ENCODE measurements at regions not wholly inside any gene's neighbourhood (a gene's known extent, or its start where the extent isn't known, plus 50 kb on each side); places are given as distances from the start of the nearest gene placed in this dataset.
A peak's percentile ranks its signal among the peaks of the same experiment; 100 is the strongest.

DNA sequence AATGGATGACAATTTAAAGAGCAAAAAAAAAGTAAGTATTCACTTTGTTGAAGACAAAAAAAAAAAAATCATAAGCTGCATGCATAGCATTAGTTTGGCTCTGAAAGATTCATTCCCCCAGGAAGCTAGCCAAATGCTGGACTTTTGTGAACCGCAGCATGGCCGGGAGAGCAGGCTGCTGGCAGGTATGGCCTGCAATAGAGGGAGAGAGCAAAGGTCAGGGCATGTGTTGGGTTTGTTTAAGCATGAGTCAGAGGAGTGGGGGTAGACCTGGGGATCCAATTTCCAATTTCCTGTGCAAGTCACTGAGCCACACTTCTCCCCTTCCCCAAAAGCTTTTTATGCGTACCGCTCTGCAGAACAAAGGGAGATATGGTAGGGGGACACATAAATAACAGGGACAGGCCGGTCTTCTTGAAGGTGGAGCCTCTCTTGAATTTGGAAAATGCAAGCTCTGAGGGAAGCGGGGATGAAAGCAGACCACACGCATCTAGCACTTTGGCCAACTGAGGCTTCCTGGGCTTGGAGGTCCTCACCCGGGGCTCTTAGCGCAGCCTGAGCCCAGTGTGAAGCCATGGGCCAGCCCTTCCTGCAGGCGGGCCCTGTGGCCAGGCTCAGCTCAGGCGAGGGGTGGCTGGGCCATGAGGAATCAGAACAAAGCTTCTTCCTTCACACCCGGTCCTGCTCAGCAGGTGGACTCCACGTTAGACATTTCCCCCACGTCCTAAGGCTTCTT is 171.1 kb downstream of the TOMM20 start:
- TF ChIP-seq, protein P1, sequence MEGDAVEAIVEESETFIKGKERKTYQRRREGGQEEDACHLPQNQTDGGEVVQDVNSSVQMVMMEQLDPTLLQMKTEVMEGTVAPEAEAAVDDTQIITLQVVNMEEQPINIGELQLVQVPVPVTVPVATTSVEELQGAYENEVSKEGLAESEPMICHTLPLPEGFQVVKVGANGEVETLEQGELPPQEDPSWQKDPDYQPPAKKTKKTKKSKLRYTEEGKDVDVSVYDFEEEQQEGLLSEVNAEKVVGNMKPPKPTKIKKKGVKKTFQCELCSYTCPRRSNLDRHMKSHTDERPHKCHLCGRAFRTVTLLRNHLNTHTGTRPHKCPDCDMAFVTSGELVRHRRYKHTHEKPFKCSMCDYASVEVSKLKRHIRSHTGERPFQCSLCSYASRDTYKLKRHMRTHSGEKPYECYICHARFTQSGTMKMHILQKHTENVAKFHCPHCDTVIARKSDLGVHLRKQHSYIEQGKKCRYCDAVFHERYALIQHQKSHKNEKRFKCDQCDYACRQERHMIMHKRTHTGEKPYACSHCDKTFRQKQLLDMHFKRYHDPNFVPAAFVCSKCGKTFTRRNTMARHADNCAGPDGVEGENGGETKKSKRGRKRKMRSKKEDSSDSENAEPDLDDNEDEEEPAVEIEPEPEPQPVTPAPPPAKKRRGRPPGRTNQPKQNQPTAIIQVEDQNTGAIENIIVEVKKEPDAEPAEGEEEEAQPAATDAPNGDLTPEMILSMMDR (CRISPR knock-in tag; IDR thresholded peaks at IDR 0.05): peak; percentile 15; the same call in 1 of the 2 replicates
- TF ChIP-seq TBP (CRISPR knock-in tag; IDR thresholded peaks at IDR 0.05) (0 out of 2 replicates have a peak, but pooled peaks have one; percentile 17), ZNF274 (CRISPR knock-in tag; IDR thresholded peaks at IDR 0.05) (no peak), ZFX (CRISPR knock-in tag; IDR thresholded peaks at IDR 0.05; ENCODE audit: low read depth) (peak; percentile 75), ZNF207 (IDR thresholded peaks at IDR 0.05; ENCODE audit: borderline replicate concordance) (no peak), NFYB (CRISPR knock-in tag; IDR thresholded peaks at IDR 0.05) (no peak)
